HUES48 (cell line): ENCODE measurements at regions not wholly inside any gene's neighbourhood (a gene's known extent, or its start where the extent isn't known, plus 50 kb on each side); places are given as distances from the start of the nearest gene placed in this dataset.
"Not testable (repeated sequence)": the region's sequence is repeated elsewhere in the genome, so short reads cannot be mapped to it uniquely, and the experiment has no call there.

ENCODE experiments used
- H3K27ac ChIP-seq: one replicate; pipeline ENCODE4 v1.7.0; 2013; ENCODE audit warnings: low read depth, low read length, inconsistent platforms
- H3K27me3 ChIP-seq: 2 replicates; pipeline ENCODE4 v1.6.1; 2013; ENCODE audit warnings: mild to moderate bottlenecking, low read length; ENCODE audit not compliant: control insufficient read depth, insufficient read depth
- H3K36me3 ChIP-seq: 2 replicates; pipeline ENCODE4 v1.6.1; 2013; ENCODE audit warnings: low read length; ENCODE audit not compliant: control insufficient read depth, insufficient read depth
- H3K4me1 ChIP-seq: 2 replicates; pipeline ENCODE4 v1.6.1; 2013; ENCODE audit warnings: mild to moderate bottlenecking, low read length; ENCODE audit not compliant: control insufficient read depth, insufficient read depth
- H3K4me3 ChIP-seq: 2 replicates; pipeline ENCODE4 v1.5.1; 2013; ENCODE audit warnings: mild to moderate bottlenecking, low read depth, low read length
- H3K9ac ChIP-seq: 2 replicates; pipeline ENCODE4 v1.6.1; 2013; ENCODE audit warnings: mild to moderate bottlenecking, low read depth, low read length, moderate library complexity
- H3K9me3 ChIP-seq: 2 replicates; pipeline ENCODE4 v1.6.1; 2013; ENCODE audit warnings: low read length; ENCODE audit not compliant: control insufficient read depth, insufficient read depth

DNA sequence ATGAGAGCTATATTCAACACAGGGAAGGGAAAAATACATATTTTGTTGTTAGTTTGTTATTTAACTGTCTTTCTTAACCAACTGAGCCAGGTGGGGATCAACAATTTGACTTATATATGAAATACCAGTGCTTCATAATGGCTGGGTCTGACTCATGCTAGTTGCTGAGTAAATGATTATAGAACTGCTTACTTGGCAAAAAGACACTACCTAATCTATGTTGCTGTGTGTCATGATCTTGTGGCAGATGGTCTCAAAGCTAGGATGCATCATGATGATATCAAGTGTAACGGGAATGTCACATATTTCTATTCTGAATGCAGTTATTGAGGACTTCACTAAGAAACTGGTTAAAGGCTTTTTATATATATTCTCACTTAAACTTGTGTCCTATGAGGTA lies 727.4 kb upstream of the SLITRK1 start:
- Histone ChIP-seq H3K27ac (no peak overlapping the region), H3K9me3 (no peaks in the 10 kb centered on the region), H3K4me1 (no peaks in the 10 kb centered on the region), H3K36me3 (no peaks in the 10 kb centered on the region), H3K4me3 (no peak overlapping the region), H3K9ac (no peak overlapping the region), H3K27me3 (no peaks in the 10 kb centered on the region)

GRCh38 chr13:84607261-84608013 lies 725.2 kb upstream of the SLITRK1 start:
- H3K27ac ChIP-seq: no peak overlapping the region
- no peaks in the 10 kb centered on the region for H3K4me1 ChIP-seq

DNA sequence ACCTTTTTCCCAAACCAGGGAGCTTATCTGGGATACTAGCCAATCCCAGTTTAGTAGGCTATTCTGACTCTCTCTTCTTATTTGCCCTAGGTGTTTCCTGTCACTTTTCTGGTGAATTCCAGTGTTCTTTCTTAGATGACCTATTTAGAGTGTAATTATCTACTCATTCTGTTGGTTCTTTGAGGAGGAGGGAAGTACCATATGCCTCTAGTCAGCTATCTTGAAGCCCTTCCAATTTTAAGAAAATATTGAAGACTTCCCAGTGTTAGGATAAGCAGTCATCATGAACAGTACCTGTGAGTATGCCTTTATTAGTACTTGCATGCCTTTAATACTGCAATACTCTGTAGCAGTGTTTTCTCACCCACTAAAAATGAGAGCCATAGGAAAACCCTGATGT lies 724.3 kb upstream of the SLITRK1 start:
- Histone ChIP-seq H3K9me3 (no peaks in the 10 kb centered on the region), H3K27ac (no peak overlapping the region), H3K4me3 (no peak overlapping the region), H3K9ac (no peak overlapping the region), H3K27me3 (no peaks in the 10 kb centered on the region), H3K4me1 (no peaks in the 10 kb centered on the region), H3K36me3 (no peaks in the 10 kb centered on the region)

More at GRCh38 chr13:84607261-84608013, 725.2 kb upstream of the SLITRK1 start:
- no peak overlapping the region for H3K9ac ChIP-seq
- H3K36me3 ChIP-seq: no peaks in the 10 kb centered on the region
- H3K4me3 ChIP-seq: no peak overlapping the region
- H3K27me3 ChIP-seq: no peaks in the 10 kb centered on the region
- H3K9me3 ChIP-seq: no peaks in the 10 kb centered on the region

GRCh38 chr13:84605927-84606326 lies 723.7 kb upstream of the SLITRK1 start:
- Histone ChIP-seq H3K9me3 (no peaks in the 10 kb centered on the region), H3K4me3 (no peak overlapping the region), H3K36me3 (no peaks in the 10 kb centered on the region), H3K9ac (no peak overlapping the region), H3K4me1 (no peaks in the 10 kb centered on the region), H3K27ac (no peak overlapping the region), H3K27me3 (no peaks in the 10 kb centered on the region)

- H3K4me1 ChIP-seq: peaks cover 33% of the 10 kb centered on the region
- no peaks in the 10 kb centered on the region for H3K27me3 ChIP-seq
- no peak overlapping the region; the same call in 1 of the 2 replicates for H3K4me3 ChIP-seq
- no peaks in the 10 kb centered on the region for H3K36me3 ChIP-seq
- H3K9ac ChIP-seq: no peak overlapping the region
- no peaks in the 10 kb centered on the region for H3K9me3 ChIP-seq
- peak overlapping the region; percentile 71 for H3K27ac ChIP-seq
Measured at GRCh38 chr13:84591444-84591843, 709.2 kb upstream of the SLITRK1 start.

DNA sequence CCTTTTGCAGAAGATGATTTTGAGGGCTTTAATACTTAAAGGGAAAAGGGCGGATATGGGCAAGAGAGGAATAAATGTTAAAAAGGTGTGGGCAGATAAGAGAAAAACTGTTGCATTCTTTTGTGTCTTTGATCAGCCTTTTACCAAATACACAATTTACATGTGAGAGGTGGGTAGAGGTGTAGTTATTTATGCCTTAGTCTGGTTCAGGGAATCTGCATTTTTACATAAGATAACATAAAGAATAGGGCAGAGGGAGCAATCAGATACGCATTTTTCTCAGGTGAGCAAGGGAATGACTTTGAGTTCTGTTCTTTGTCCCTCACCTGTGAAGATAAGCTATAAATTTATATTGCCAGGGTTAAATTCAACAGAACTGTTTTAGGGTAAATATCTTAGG lies 708.4 kb upstream of the SLITRK1 start:
- Histone ChIP-seq H3K4me1 (peaks cover 33% of the 10 kb centered on the region), H3K4me3 (peak overlapping the region; percentile 37), H3K9me3 (no peaks in the 10 kb centered on the region), H3K27me3 (no peaks in the 10 kb centered on the region), H3K9ac (no peak overlapping the region), H3K36me3 (no peaks in the 10 kb centered on the region), H3K27ac (peak overlapping the region; percentile 71)

- H3K9ac ChIP-seq: no peak overlapping the region
- no peaks in the 10 kb centered on the region for H3K36me3 ChIP-seq
- H3K4me1 ChIP-seq: peaks cover 33% of the 10 kb centered on the region
- no peak overlapping the region for H3K27ac ChIP-seq
- no peak overlapping the region for H3K4me3 ChIP-seq
- H3K9me3 ChIP-seq: no peaks in the 10 kb centered on the region
- H3K27me3 ChIP-seq: no peaks in the 10 kb centered on the region
Measured at GRCh38 chr13:84588023-84588422, 705.7 kb upstream of the SLITRK1 start.

DNA sequence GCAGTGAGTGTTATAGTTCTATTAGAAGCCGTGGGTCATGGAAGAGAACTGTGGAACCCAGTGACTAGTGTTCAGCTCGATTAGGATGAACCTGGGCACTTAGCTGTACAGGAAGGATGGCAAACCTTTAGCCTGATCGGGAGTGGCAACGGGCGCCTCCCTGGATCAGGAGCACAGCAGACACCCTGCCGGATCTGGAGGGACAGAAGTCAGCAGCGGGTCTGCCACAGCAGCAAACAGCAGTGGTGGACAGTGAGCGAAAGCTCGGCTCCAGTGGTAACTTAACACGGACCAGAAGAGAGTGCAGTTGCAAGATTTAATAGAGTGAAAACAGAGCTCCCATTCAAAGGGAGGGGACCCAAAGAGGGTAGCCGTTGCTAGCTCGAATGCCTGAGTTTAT lies 697.6 kb upstream of the SLITRK1 start:
- H3K36me3 ChIP-seq, H3K4me3 ChIP-seq, H3K9me3 ChIP-seq, H3K4me1 ChIP-seq, H3K9ac ChIP-seq, H3K27ac ChIP-seq, H3K27me3 ChIP-seq: not testable (repeated sequence)

GRCh38 chr13:84574851-84575250 lies 692.6 kb upstream of the SLITRK1 start:
- Histone ChIP-seq H3K36me3 (no peaks in the 10 kb centered on the region), H3K9ac (no peak overlapping the region), H3K4me1 (no peaks in the 10 kb centered on the region; the same call in 1 of the 2 replicates), H3K9me3 (no peaks in the 10 kb centered on the region), H3K27me3 (no peaks in the 10 kb centered on the region), H3K4me3 (no peak overlapping the region), H3K27ac (no peak overlapping the region)

- Histone ChIP-seq H3K9me3 (no peaks in the 10 kb centered on the region), H3K4me3 (no peak overlapping the region), H3K36me3 (no peaks in the 10 kb centered on the region), H3K9ac (no peak overlapping the region), H3K4me1 (no peaks in the 10 kb centered on the region; the same call in 1 of the 2 replicates), H3K27me3 (no peaks in the 10 kb centered on the region), H3K27ac (no peak overlapping the region)
Measured at GRCh38 chr13:84571264-84571663, 689.0 kb upstream of the SLITRK1 start.

DNA sequence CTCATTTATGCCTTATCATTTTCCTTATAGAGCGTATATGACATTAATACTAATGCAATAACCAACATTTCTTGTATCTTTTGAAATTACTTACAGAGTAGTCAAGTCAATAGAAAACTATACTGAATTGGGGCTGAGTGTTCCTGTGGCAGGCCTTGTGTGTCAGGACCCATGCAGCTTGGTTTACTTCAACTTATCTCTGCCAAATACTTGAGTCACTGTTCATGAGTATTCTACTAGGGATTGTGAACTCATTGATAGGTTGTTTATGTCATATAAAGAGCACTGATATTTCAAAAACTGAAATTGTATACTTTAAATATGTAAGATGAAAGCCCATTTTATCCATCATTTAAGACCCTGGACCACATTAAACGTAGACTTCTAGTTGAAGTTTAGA lies 688.6 kb upstream of the SLITRK1 start:
- no peak overlapping the region for H3K4me3 ChIP-seq
- H3K36me3 ChIP-seq: no peaks in the 10 kb centered on the region
- H3K9me3 ChIP-seq: no peaks in the 10 kb centered on the region
- H3K4me1 ChIP-seq: no peaks in the 10 kb centered on the region; the same call in 1 of the 2 replicates
- no peaks in the 10 kb centered on the region for H3K27me3 ChIP-seq
- no peak overlapping the region for H3K9ac ChIP-seq
- H3K27ac ChIP-seq: no peak overlapping the region
